ENCODE measurements at regions not wholly inside any gene's neighbourhood (a gene's known extent, or its start where the extent isn't known, plus 50 kb on each side); places are given as distances from the start of the nearest gene placed in this dataset.

- DNase-seq (ENCODE audit: low spot score): no peak
Observed at GRCh38 chr5:6920628-6921256, 207.5 kb downstream of the TENT4A start.

- DNase-seq (ENCODE audit: low spot score): no peak
Observed at GRCh38 chr5:6926491-6927038, 213.3 kb downstream of the TENT4A start.

DNA sequence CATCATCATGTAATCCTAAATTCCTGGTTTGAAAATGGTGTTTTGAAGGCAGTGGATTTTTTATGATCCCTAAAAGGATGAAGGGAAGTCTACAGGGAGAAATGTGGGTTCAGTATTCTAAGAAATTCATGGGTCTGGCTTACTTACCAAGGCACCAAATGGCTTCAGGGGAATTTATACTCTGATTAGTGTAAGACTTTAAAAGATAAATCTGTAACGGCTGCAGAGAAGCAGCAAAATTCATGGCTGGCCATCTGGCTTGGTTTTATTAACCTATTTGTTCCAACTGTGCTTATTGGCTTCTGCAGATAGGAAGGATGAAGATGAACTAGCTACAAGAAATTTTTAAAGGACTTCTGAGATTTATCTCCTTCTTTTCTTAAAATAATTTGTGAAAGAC, 222.8 kb downstream of the TENT4A start:
- DNase-seq (ENCODE audit: low spot score): no peak

GRCh38 chr5:6937677-6938076, 224.4 kb downstream of the TENT4A start:
- DNase-seq (ENCODE audit: low spot score): no peak

DNA sequence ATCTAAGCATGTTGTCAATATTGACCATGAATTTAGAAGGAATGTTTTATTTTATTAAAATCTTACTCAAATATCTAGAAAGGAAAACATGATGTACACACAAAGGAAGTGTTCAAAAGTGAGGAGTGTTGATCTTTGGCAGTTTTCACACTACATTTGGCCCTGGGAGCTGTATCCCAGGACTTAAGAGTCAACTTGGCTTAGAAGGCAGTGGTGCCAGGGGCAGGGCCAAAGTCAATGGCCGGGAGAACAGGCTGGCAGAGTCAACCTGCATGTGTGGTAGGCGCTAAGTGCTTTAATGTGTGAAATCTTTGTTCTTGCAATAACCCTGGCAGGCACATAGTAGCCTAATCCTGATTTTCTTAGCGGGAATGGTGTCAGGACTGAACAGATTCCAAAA, 228.4 kb downstream of the TENT4A start:
- no peak for DNase-seq (ENCODE audit: low spot score)

DNA sequence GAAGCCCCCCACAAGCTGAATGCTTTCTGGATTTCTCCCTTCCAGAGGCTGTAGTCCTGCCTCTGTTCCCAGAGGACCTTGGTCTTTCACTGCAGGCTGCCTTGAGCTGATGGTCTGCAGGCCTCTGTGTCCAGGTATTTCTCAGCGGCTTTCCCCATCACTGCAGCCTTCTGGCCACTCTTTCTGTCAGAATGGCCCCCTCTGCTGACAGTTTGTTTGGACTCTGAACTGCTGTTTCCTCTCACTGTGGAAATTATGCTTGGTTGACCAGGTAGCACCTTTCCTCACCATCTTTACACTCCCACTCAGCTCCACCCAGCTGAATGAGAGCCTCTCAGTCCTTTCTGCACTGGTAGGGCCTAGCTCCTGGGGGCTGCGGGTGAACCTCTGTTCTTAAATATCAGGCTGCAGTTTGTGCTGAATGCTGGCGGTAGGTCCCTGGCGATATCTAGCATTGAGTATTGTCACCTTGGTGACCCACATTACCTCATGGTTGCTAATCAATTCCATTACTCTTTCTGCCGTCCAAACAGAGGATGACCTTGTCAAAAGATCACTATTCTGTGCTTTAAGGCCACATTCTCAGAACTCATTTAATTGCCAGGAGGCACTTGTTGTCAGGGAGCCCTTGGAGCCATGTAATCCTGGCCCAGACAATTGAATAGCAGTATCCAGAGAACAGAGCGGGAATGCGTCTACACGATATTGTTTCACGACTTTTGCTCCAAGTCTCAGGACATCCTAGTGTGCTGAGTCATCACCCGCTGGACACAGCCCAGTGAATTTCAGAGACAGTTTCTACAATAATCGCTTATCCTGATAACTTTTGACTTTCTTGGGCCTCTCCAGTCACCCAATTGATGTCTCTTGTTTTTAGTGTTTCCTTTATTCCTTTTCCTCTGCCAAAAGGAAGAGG, 230.2 kb downstream of the TENT4A start:
- no peak for DNase-seq (ENCODE audit: low spot score)

GRCh38 chr5:6948562-6948961, 235.3 kb downstream of the TENT4A start:
- no peak for DNase-seq (ENCODE audit: low spot score)

DNA sequence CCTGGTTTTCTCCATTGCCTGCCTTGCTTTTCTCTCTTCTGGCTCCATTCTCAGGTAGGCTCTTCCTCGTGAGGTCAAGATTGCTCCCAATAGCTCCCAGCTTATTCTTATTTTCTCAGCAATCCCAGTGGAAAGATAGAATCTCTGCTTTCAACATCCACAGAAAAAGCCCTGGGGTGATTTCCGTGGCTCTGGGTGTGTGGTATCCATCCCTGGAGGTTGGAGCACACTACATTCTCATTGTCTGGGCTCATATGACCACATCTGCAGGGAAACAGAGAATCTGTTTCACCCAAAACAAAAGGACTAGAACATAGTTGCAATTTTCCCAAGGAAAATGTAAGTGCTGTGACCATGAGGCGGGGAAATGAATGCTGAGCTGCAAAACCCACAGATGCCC, 236.0 kb downstream of the TENT4A start:
- no peak for DNase-seq (ENCODE audit: low spot score)

DNA sequence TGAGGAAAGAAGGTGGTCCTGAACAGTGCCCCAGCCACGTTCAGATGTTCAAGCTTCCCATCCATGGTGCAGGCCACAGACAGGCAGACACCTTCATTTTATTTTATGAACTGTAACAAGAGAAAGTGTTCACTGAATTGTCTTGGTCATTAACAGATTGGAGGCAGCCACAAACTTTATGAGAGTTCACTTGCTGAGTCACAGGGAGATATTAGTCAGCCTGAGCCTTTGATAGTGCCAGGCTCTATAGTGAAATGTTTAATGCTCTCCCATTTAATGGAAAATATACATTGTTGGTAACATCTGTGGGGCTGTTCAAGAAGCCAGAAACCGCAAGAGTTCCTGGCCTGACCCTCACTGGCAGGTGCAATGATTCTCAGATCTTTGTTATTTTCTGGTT, 237.0 kb downstream of the TENT4A start:
- DNase-seq (ENCODE audit: low spot score): no peak

DNA sequence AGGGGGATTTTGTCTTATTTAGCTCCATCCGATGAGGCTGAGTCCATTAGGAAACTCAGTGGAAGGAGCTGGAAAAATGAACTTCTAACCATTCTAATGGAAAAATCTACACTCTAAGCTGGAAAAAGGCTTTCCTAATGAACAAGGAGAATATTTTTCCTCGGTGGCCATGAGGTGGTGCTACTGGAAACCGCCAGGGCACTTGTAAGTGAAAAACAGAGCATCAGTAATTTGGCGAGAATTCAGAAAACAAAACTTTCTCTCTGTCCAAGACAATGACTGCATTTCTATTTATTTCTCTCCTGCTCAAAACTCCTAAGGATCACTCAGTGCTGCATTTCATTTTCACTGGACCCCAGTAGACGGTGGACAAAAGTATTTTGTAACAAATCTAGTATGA, 237.6 kb downstream of the TENT4A start:
- DNase-seq (ENCODE audit: low spot score): no peak

DNA sequence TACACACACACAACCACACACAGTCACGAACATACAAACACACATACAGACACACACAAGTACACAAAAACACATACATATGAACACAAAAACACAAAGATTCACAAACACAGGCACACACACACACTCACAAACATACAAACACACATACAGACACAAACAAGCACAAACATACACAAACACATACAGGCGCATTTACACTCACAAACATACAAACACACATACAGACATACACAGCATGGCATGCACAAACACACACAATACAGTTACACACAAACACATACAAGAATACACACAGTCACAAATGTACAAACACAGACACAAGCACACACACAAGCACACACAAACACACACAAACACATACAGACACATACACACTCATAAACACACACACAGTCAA, 247.9 kb downstream of the TENT4A start:
- no peak for DNase-seq (ENCODE audit: low spot score)

DNA sequence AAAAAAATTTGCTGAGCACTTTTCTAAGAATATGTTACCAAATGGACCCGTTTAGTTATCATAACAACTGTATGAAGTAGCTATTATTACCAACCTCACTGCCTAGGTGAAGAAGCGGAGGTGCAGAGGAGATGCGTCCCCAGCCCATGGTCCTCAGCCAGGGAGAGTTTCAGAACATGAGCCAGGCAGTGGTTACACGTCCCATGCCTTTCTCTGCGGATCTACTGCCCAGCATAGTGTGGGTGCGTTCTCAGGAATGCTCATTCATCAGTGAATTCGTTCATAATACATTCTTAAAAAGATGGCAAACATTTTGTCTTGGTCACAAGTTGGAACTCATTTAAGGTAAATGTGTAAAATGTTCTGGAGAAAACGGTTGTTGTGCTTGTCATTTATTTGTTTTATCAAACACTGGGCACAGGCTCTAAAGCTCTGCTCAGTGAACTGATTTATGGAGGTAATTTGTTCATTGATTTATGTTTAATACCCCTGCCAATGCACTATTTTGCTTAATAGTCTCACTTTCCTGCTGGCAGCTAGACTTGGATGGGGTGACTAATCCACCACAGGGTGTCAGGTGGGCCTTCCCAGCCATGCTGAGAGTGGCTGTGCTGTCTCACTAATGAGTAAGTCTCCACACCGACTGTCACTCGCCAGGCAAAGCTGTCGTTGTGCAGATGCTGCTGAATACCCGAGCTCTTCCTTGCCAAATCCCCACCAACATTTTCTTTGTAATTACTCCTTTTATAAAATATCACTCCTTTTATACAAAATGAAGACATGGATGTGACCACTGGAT, 248.8 kb downstream of the TENT4A start:
- no peak for DNase-seq (ENCODE audit: low spot score)

DNA sequence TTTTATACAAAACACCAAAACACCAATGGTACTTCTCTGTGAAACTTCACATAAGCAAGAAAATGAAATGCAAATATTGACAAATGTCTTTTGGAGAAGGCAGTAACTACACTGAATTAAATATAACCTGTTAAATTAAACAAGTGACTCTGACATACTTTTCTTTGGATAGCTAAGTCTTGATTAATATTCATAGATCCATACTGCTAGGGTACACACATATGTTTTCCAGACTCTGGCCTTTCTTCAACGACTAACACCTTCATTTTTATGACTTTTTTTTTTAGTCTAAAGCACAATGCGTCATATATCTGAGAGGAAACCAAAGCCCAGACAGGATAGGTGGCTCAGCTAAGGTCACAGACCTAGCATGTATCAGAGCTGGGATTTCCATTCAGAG, 263.7 kb downstream of the TENT4A start:
- DNase-seq (ENCODE audit: low spot score): no peak

GRCh38 chr5:6979061-6979460, 265.8 kb downstream of the TENT4A start:
- no peak for DNase-seq (ENCODE audit: low spot score)

GRCh38 chr5:6989230-6989629, 276.0 kb downstream of the TENT4A start:
- no peak for DNase-seq (ENCODE audit: low spot score)

GRCh38 chr5:6994097-6994496, 280.9 kb downstream of the TENT4A start:
- no peak for DNase-seq (ENCODE audit: low spot score)

DNA sequence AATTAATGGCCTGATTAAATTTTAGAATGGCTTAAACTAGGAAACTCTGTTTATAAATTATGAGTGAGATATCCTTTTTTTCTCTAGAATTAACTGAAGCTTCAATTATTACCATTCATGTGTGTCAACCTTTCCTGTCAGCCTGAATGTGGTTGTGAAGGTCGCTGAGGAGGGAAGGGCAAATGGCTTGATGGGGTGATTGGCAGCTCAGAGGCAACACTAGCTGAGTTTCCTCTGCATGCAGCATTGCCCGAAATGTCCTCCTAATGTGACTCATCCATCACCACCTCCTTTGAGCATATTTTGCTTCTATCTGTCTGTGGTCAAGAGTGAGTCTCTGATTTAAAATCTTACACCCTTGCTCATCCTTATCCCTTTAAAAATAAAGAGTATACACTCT, 281.9 kb downstream of the TENT4A start:
- DNase-seq (ENCODE audit: low spot score): no peak

DNA sequence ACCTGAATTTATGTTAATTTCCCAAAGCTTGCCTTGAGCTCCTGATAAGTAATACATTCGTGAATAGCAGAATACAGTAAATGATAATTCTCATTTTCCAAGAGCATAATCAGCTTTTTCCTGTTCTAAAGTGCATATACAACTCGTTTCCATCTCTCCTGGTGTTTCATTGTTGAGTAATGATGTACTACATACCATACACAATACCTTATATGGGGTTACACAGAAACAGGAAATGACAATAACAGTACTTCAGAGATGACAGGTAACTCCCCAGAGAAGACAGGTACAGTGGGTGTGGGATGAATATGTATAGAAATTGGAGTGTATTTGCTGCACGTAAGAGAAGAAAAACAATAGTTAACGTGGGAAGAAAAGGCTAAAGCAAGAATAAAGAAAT, 287.1 kb downstream of the TENT4A start:
- DNase-seq (ENCODE audit: low spot score): no peak

DNA sequence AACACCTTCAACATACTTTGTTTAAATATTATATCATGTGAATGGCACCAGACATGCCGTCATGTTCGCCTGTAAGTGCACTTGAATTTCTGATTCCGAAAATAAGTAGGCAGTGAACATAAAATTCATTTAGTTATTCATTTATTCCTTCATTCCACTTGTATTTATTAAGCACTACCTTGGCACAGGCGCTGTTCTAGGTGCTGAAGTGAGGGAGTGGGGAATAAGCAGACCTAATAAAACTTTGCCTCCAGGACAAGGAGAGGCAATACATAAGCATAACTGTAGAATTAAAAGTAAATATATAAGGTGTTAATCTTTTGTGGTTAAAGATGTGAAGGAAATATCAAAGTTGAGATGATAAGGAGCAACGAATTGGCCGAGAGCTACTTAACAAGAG, 297.4 kb downstream of the TENT4A start:
- no peak for DNase-seq (ENCODE audit: low spot score)

GRCh38 chr5:7012057-7012456, 298.8 kb downstream of the TENT4A start:
- DNase-seq (ENCODE audit: low spot score): no peak

GRCh38 chr5:7014611-7015010, 301.4 kb downstream of the TENT4A start:
- DNase-seq (ENCODE audit: low spot score): no peak

- DNase-seq (ENCODE audit: low spot score): no peak
Observed at GRCh38 chr5:7015586-7016256, 302.5 kb downstream of the TENT4A start.
